Activated T-helper 1 cell treated with anti-CD3 and anti-CD28 coated beads, Interleukin-2, amount 50 U/mL, for 16 hours (primary cell): ENCODE measurements at regions not wholly inside any gene's neighbourhood (a gene's known extent, or its start where the extent isn't known, plus 50 kb on each side); places are given as distances from the start of the nearest gene placed in this dataset.

Experiments used
- DNase-seq, 2 donors: peaks; one replicate each; pipeline ENCODE4 v3.0.0-alpha.2; 2020; ENCODE audit warnings: low read depth in 1 of 2, low spot score in 1 of 2

GRCh38 chr20:60497298-60498035 lies 539.2 kb downstream of the CDH26 start:
- DNase-seq, result no peak

GRCh38 chr20:60500038-60500701 lies 541.9 kb downstream of the CDH26 start:
- DNase-seq, result no peak

- no peak for DNase-seq
Measured at GRCh38 chr20:60501048-60501447, 542.8 kb downstream of the CDH26 start.

GRCh38 chr20:60502881-60503280 lies 544.7 kb downstream of the CDH26 start:
- DNase-seq, result no peak

GRCh38 chr20:60505423-60505822 lies 547.2 kb downstream of the CDH26 start:
- DNase-seq, result no peak

GRCh38 chr20:60506061-60506460 lies 547.8 kb downstream of the CDH26 start:
- no peak for DNase-seq

- DNase-seq, result no peak
Measured at GRCh38 chr20:60507087-60507694, 549.0 kb downstream of the CDH26 start.

- DNase-seq, result no peak
Measured at GRCh38 chr20:60509407-60509806, 551.2 kb downstream of the CDH26 start.

GRCh38 chr20:60510356-60510755 lies 552.1 kb downstream of the CDH26 start:
- no peak for DNase-seq

GRCh38 chr20:60512443-60512842 lies 554.2 kb downstream of the CDH26 start:
- no peak for DNase-seq

GRCh38 chr20:60513141-60513540 lies 554.9 kb downstream of the CDH26 start:
- DNase-seq, result no peak

- DNase-seq, result no peak
Measured at GRCh38 chr20:60516442-60516841, 558.2 kb downstream of the CDH26 start.

GRCh38 chr20:60518022-60518421 lies 559.8 kb downstream of the CDH26 start:
- DNase-seq, result no peak

- no peak for DNase-seq
Measured at GRCh38 chr20:60525397-60525796, 567.2 kb downstream of the CDH26 start.

- no peak for DNase-seq
Measured at GRCh38 chr20:60527656-60528055, 569.4 kb downstream of the CDH26 start.

GRCh38 chr20:60528141-60528540 lies 569.9 kb downstream of the CDH26 start:
- no peak for DNase-seq

- no peak for DNase-seq
Measured at GRCh38 chr20:60529149-60529548, 570.9 kb downstream of the CDH26 start.

GRCh38 chr20:60535211-60535610 lies 577.0 kb downstream of the CDH26 start:
- no peak for DNase-seq

GRCh38 chr20:60540591-60540990 lies 582.4 kb downstream of the CDH26 start:
- DNase-seq, result no peak

GRCh38 chr20:60541991-60542390 lies 583.8 kb downstream of the CDH26 start:
- no peak for DNase-seq

GRCh38 chr20:60543598-60543997 lies 585.4 kb downstream of the CDH26 start:
- no peak for DNase-seq

GRCh38 chr20:60553095-60553494 lies 594.9 kb downstream of the CDH26 start:
- DNase-seq, result no peak
